H1 (cell line): ENCODE measurements at regions not wholly inside any gene's neighbourhood (a gene's known extent, or its start where the extent isn't known, plus 50 kb on each side); places are given as distances from the start of the nearest gene placed in this dataset.
"Not testable (repeated sequence)": the region's sequence is repeated elsewhere in the genome, so short reads cannot be mapped to it uniquely, and the experiment has no call there.

ENCODE experiments used
- BCL11A ChIP-seq, 2 experiments: IDR thresholded peaks; one replicate each; pipeline ENCODE4 v1.6.1; 2011; ENCODE audit warnings: low read depth in 2 of 2, low read length in 2 of 2, mild to moderate bottlenecking in 2 of 2
- CBX8 ChIP-seq: fragments of 300-800, 300-1000 bp; sonication (generic); IDR thresholded peaks from 2 replicates; pipeline ENCODE4 v1.7.1; 2016; ENCODE audit warnings: low read depth, low read length, borderline replicate concordance
- CEBPB ChIP-seq: IDR thresholded peaks from 2 replicates; pipeline ENCODE4 v1.6.1; 2012; ENCODE audit warnings: low read depth, low read length
- CTCF ChIP-seq, 3 experiments: IDR thresholded peaks; 1 replicate in 2 of 3; 2 replicates in 1 of 3; pipeline versions ENCODE4 v1.5.1 to v1.6.1; 2011; ENCODE audit warnings: low read length in 3 of 3, mild to moderate bottlenecking in 3 of 3, inconsistent platforms in 2 of 3, low read depth in 1 of 3, moderate library complexity in 1 of 3; ENCODE audit not compliant: insufficient read depth in 1 of 3; ENCODE audit errors: control extremely low read depth in 1 of 3
- EP300 ChIP-seq, 2 experiments: IDR thresholded peaks; 1 replicate in 1 of 2; 2 replicates in 1 of 2; pipeline ENCODE4 v1.6.1; 2011 to 2012; ENCODE audit warnings: low read depth in 2 of 2, low read length in 2 of 2, mild to moderate bottlenecking in 2 of 2, borderline replicate concordance in 1 of 2, inconsistent platforms in 1 of 2, moderate library complexity in 1 of 2
- EZH2 ChIP-seq: fragments of 200-600 bp; sonication (generic); IDR thresholded peaks from 2 replicates; pipeline ENCODE4 v1.7.1; 2012; ENCODE audit warnings: low read depth, mild to moderate bottlenecking, moderate library complexity, low read length, inconsistent platforms; ENCODE audit not compliant: severe bottlenecking
- GTF2F1 ChIP-seq: IDR thresholded peaks from 2 replicates; pipeline ENCODE4 v1.6.1; 2012; ENCODE audit warnings: low read depth, low read length, improper control_type of control experiment, borderline replicate concordance
- HDAC2 ChIP-seq, 2 experiments: fragments of 300-600 bp in 1 of 2; sonication (generic) in 1 of 2; IDR thresholded peaks; 2 replicates each; pipeline ENCODE4 v1.6.1; 2011 to 2012; ENCODE audit warnings: low read depth in 2 of 2, low read length in 2 of 2, mild to moderate bottlenecking in 2 of 2, moderate library complexity in 2 of 2, borderline replicate concordance in 1 of 2, inconsistent platforms in 1 of 2
- POLR2A ChIP-seq, 2 experiments: IDR thresholded peaks; 1 replicate in 1 of 2; 2 replicates in 1 of 2; pipeline ENCODE4 v1.6.1; 2011; ENCODE audit warnings: low read depth in 2 of 2, low read length in 2 of 2, mild to moderate bottlenecking in 2 of 2; ENCODE audit errors: control extremely low read depth in 1 of 2
- RAD21 ChIP-seq, 2 experiments: IDR thresholded peaks in 1 of 2; conservative IDR thresholded peaks in 1 of 2; 2 replicates each; pipeline ENCODE4 v1.6.1; 2011; ENCODE audit warnings: low read depth in 2 of 2, low read length in 2 of 2, improper control_type of control experiment in 1 of 2, inconsistent platforms in 1 of 2, mild to moderate bottlenecking in 1 of 2, moderate library complexity in 1 of 2
- RNF2 ChIP-seq: fragments of 200-900, 300-1000 bp; sonication (generic); IDR thresholded peaks from 2 replicates; pipeline ENCODE4 v1.7.1; 2016; ENCODE audit warnings: borderline replicate concordance, low read depth, mild to moderate bottlenecking, antibody characterized with exemption, low read length; ENCODE audit not compliant: poor library complexity, severe bottlenecking; ENCODE audit errors: missing control alignments
- TAF1 ChIP-seq: IDR thresholded peaks from 2 replicates; pipeline ENCODE4 v1.6.1; 2011; ENCODE audit warnings: mild to moderate bottlenecking, low read depth, low read length
- TAF7 ChIP-seq: optimal IDR thresholded peaks from 2 replicates; pipeline ENCODE3; 2011; ENCODE audit warnings: low read depth, mild to moderate bottlenecking, inconsistent platforms, low read length, moderate library complexity, borderline replicate concordance

DNA sequence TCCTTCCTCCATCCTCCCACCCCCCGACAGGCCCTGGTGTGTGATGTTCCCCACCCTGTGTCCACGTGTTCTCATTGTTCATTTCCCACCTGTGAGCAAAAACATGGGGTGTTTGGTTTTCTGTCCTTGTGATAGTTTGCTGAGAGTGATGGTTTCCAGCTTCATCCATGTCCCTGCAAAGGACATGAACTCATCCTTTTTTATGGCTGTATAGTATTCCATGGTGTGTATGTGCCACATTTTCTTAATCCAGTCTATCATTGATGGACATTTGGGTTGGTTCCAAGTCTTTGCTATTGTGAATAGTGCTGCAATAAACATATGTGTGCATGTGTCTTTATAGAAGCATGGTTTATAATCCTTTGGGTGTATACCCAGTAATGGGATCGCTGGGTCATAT lies 587.6 kb downstream of the EDEM1 start:
- not testable (repeated sequence) for TF ChIP-seq CTCF (IDR thresholded peaks at IDR 0.05; ENCODE audit: control extremely low read depth in 1 of 3, insufficient read depth in 1 of 3, low read depth in 1 of 3, low read length in 3 of 3); TAF7; GTF2F1; TAF1; BCL11A (IDR thresholded peaks at IDR 0.05; ENCODE audit: low read depth in 2 of 2, low read length in 2 of 2); EZH2; CBX8; POLR2A (IDR thresholded peaks at IDR 0.05; ENCODE audit: control extremely low read depth in 1 of 2, low read depth in 2 of 2, low read length in 2 of 2); RAD21 (IDR thresholded peaks at IDR 0.05 in 1 of 2, conservative IDR thresholded peaks at IDR 0.05 in 1 of 2; ENCODE audit: low read depth in 2 of 2, low read length in 2 of 2); HDAC2 (IDR thresholded peaks at IDR 0.05; ENCODE audit: borderline replicate concordance in 1 of 2, low read depth in 2 of 2, low read length in 2 of 2); EP300 (IDR thresholded peaks at IDR 0.05; ENCODE audit: borderline replicate concordance in 1 of 2, low read depth in 2 of 2, low read length in 2 of 2); RNF2; CEBPB
